Epithelial cell of proximal tubule (primary cell): ENCODE measurements at regions not wholly inside any gene's neighbourhood (a gene's known extent, or its start where the extent isn't known, plus 50 kb on each side); places are given as distances from the start of the nearest gene placed in this dataset.
A peak's percentile ranks its signal among the peaks of the same experiment; 100 is the strongest.

Experiments used
- DNase-seq: peaks from one replicate; pipeline ENCODE4 v3.0.0-alpha.2; 2011; ENCODE audit warnings: low read depth
- H3K4me3 ChIP-seq: 2 replicates; pipeline ENCODE4 v1.5.1; 2011; ENCODE audit warnings: low read depth, mild to moderate bottlenecking, low read length
- CTCF ChIP-seq: conservative IDR thresholded peaks from 2 replicates; pipeline ENCODE4 v1.5.1; 2012; ENCODE audit warnings: low read depth, mild to moderate bottlenecking, low read length

DNA sequence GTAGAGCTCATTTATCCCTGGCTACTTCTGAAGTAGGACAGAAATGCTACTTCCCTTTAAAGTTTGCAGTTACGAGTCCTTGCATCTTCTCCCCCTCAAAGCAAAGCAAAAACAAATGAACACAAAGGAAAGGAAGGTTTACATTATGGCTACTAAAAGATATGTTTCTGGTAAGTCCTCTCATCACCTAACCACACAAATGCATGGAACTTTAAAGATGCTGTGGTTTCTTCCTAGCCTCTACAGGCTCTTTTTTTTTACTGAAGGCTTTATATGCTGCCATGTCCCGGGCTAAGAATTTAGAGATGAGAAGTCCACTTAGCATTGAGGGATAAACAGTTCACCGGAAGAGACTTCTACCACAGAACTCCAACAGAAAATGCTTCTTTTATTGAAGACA, 291.2 kb downstream of the SS18 start:
- no peak overlapping the region for H3K4me3 ChIP-seq
- TF ChIP-seq CTCF: no peak
- DNase-seq: no peak

DNA sequence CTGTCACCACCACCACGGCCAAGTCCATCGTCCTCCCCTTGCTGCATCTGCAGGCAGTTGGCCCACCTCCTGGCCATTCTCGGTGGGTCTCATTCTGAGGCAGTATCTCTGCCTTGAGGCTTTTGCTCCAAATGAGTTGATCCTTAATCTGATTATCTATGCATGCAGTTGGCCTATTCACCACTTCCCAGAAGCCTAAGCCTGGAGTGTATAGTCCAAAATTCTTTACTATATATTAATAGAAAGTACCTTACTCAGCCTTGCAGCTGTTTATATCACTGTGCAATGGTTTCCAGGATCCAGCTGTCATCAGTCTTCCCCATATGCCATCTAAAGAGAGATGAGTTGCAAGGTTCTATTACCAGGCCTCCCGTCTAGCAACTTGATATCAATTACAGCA, 292.4 kb downstream of the SS18 start:
- H3K4me3 ChIP-seq: no peak overlapping the region
- no peak for DNase-seq
- TF ChIP-seq CTCF: no peak

DNA sequence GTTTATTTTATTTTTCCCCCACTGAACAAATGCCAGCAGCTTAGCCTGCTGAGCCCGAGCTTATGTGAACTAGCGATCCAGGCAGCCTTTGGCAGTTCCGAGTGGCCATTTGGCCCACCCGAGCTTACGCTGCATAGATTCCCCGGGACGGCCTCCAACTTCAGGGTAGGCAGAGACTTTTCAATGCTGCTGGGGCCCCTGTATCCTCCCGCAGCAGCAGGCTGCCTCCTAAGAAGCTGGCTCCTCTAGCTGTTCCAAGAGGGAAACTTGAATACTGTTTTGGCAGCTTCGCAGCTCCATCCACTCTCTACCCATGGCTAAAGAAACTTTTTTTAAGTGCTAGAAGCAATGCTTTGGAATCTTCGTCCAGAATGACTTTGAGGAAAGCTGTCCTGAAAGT, 295.2 kb downstream of the SS18 start:
- TF ChIP-seq CTCF: no peak
- no peak overlapping the region for H3K4me3 ChIP-seq
- no peak for DNase-seq

- no peak overlapping the region for H3K4me3 ChIP-seq
- TF ChIP-seq CTCF: no peak
- no peak for DNase-seq
Observed at GRCh38 chr18:25787276-25787675, 303.1 kb downstream of the SS18 start.

- DNase-seq: peak; percentile 19
- TF ChIP-seq CTCF: no peak
- H3K4me3 ChIP-seq: no peak overlapping the region
Observed at GRCh38 chr18:25786758-25787157, 303.7 kb downstream of the SS18 start.

- no peak overlapping the region for H3K4me3 ChIP-seq
- no peak for DNase-seq
- TF ChIP-seq CTCF: no peak
Observed at GRCh38 chr18:25780105-25780504, 310.3 kb downstream of the SS18 start.

DNA sequence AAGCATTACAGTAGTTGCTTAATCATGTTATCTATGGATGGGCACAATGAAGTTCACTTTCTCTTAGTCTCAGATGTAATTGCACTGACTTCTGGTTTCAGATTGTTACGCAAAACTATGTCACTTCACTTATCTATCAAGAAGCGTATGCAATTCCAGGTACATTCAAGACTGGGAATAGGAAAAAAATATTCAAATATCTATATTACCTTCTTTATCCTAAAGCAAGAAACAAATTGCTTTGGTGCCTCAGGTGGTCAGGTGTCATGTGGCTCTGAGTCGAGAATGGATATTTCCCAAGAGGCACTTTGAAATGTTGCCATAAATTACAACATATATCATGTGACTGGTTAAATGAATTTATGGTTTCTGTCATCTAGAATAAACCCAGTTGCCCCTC, 318.6 kb downstream of the SS18 start:
- no peak for TF ChIP-seq CTCF
- no peak overlapping the region for H3K4me3 ChIP-seq
- no peak for DNase-seq
